ENCODE measurements at regions not wholly inside any gene's neighbourhood (a gene's known extent, or its start where the extent isn't known, plus 50 kb on each side); places are given as distances from the start of the nearest gene placed in this dataset.

GRCh38 chr11:97454988-97455387, 1065.2 kb downstream of the JRKL start:
- no peak for TF ChIP-seq POLR2A (IDR thresholded peaks at IDR 0.05)
- TF ChIP-seq, protein P1, sequence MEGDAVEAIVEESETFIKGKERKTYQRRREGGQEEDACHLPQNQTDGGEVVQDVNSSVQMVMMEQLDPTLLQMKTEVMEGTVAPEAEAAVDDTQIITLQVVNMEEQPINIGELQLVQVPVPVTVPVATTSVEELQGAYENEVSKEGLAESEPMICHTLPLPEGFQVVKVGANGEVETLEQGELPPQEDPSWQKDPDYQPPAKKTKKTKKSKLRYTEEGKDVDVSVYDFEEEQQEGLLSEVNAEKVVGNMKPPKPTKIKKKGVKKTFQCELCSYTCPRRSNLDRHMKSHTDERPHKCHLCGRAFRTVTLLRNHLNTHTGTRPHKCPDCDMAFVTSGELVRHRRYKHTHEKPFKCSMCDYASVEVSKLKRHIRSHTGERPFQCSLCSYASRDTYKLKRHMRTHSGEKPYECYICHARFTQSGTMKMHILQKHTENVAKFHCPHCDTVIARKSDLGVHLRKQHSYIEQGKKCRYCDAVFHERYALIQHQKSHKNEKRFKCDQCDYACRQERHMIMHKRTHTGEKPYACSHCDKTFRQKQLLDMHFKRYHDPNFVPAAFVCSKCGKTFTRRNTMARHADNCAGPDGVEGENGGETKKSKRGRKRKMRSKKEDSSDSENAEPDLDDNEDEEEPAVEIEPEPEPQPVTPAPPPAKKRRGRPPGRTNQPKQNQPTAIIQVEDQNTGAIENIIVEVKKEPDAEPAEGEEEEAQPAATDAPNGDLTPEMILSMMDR (IDR thresholded peaks at IDR 0.05), result no peak
- no peaks in the 10 kb centered on the region for H3K27me3 ChIP-seq
- no peaks in the 10 kb centered on the region for H3K36me3 ChIP-seq
- H3K4me1 ChIP-seq, result no peaks in the 10 kb centered on the region
- no peak overlapping the region for H3K27ac ChIP-seq
- no peak overlapping the region for H3K4me3 ChIP-seq
- H3K9me3 ChIP-seq, result no peaks in the 10 kb centered on the region
- no peak for DNase-seq

- H3K27me3 ChIP-seq, result no peaks in the 10 kb centered on the region
- no peak for TF ChIP-seq POLR2A (IDR thresholded peaks at IDR 0.05)
- TF ChIP-seq, protein P1 (IDR thresholded peaks at IDR 0.05), result no peak
- H3K27ac ChIP-seq, result no peak overlapping the region
- DNase-seq, result no peak
- H3K4me1 ChIP-seq, result no peaks in the 10 kb centered on the region
- H3K4me3 ChIP-seq, result no peak overlapping the region
- H3K36me3 ChIP-seq, result no peaks in the 10 kb centered on the region
- H3K9me3 ChIP-seq, result peaks cover 0 to 8% (median 0%) of the 10 kb centered on the region in 4 donors
Measured at GRCh38 chr11:97460091-97460490, 1070.3 kb downstream of the JRKL start.

GRCh38 chr11:97461044-97461880, 1071.4 kb downstream of the JRKL start:
- H3K4me3 ChIP-seq, result no peak overlapping the region
- H3K9me3 ChIP-seq, result peaks cover 0 to 8% (median 0%) of the 10 kb centered on the region in 4 donors
- H3K36me3 ChIP-seq, result no peaks in the 10 kb centered on the region
- DNase-seq, result peak in 1 of 3 donors; percentile 41
- no peak overlapping the region for H3K27ac ChIP-seq
- TF ChIP-seq POLR2A (IDR thresholded peaks at IDR 0.05), result no peak
- TF ChIP-seq, protein P1 (IDR thresholded peaks at IDR 0.05), result no peak
- no peaks in the 10 kb centered on the region for H3K27me3 ChIP-seq
- H3K4me1 ChIP-seq, result no peaks in the 10 kb centered on the region

DNA sequence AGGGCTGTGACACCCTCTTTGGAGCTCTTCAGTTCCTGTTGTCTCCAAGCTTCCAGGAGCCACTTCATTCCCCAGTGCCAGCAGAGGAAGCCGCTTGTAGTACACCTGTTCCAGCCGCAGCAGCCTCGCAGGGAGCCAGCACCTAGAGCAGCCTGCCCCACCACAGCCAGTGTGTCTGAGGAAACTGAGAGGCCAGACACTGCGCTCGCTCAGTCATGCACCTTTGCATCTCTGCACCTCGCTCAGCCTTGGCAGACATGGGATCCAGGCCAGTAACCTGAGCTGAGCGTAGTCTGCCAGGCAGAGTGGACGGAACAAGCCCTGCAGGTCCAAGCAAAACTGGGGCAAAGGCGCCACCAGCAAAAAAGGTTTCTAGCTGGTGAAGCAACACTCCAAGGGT, 1072.1 kb downstream of the JRKL start:
- Histone ChIP-seq H3K27me3 (no peaks in the 10 kb centered on the region), H3K27ac (no peak overlapping the region), H3K4me3 (no peak overlapping the region), H3K9me3 (peaks cover 0 to 8% (median 0%) of the 10 kb centered on the region in 4 donors), H3K36me3 (no peaks in the 10 kb centered on the region), H3K4me1 (no peaks in the 10 kb centered on the region)
- no peak for DNase-seq
- TF ChIP-seq, protein P1 (IDR thresholded peaks at IDR 0.05), result no peak
- no peak for TF ChIP-seq POLR2A (IDR thresholded peaks at IDR 0.05)

- no peak for DNase-seq
- no peak overlapping the region for H3K27ac ChIP-seq
- no peaks in the 10 kb centered on the region for H3K27me3 ChIP-seq
- H3K4me3 ChIP-seq, result no peak overlapping the region
- H3K36me3 ChIP-seq, result no peaks in the 10 kb centered on the region
- TF ChIP-seq, protein P1 (IDR thresholded peaks at IDR 0.05), result no peak
- no peak for TF ChIP-seq POLR2A (IDR thresholded peaks at IDR 0.05)
- H3K4me1 ChIP-seq, result no peaks in the 10 kb centered on the region
- H3K9me3 ChIP-seq, result peaks cover 0 to 8% (median 0%) of the 10 kb centered on the region in 4 donors
Measured at GRCh38 chr11:97463891-97464290, 1074.1 kb downstream of the JRKL start.

Measured in Peyer's patch (tissue), 4 donors.